GM21367 (cell line): ENCODE measurements at regions not wholly inside any gene's neighbourhood (a gene's known extent, or its start where the extent isn't known, plus 50 kb on each side); places are given as distances from the start of the nearest gene placed in this dataset.

Experiments used
- ATAC-seq: cut with Tn5 transposase; IDR thresholded peaks from one replicate; pipeline ENCODE4 v1.9.1; 2021; ENCODE audit not compliant: unreplicated experiment

- no peak for ATAC-seq
These were observed 157.6 kb downstream of the AACS start for GRCh38 chr12:125222876-125223275.

- ATAC-seq = no peak
These were observed 160.4 kb downstream of the AACS start for GRCh38 chr12:125225641-125226040.

- no peak for ATAC-seq
These were observed 163.5 kb downstream of the AACS start for GRCh38 chr12:125228519-125229260.

- ATAC-seq = no peak
These were observed 164.8 kb downstream of the AACS start for GRCh38 chr12:125229878-125230530.

GRCh38 chr12:125233319-125233718, 168.1 kb downstream of the AACS start:
- ATAC-seq = no peak

GRCh38 chr12:125239563-125239962, 174.3 kb downstream of the AACS start:
- no peak for ATAC-seq

GRCh38 chr12:125240717-125241116, 175.5 kb downstream of the AACS start:
- ATAC-seq = no peak

- ATAC-seq = no peak
These were observed 178.6 kb downstream of the AACS start for GRCh38 chr12:125243811-125244210.

GRCh38 chr12:125244338-125244737, 179.1 kb downstream of the AACS start:
- no peak for ATAC-seq

- no peak for ATAC-seq
These were observed 180.6 kb downstream of the AACS start for GRCh38 chr12:125245581-125246557.

GRCh38 chr12:125247477-125247876, 182.2 kb downstream of the AACS start:
- ATAC-seq = no peak

GRCh38 chr12:125249066-125249824, 184.0 kb downstream of the AACS start:
- ATAC-seq = no peak

GRCh38 chr12:125249932-125250331, 184.7 kb downstream of the AACS start:
- ATAC-seq = no peak

GRCh38 chr12:125254236-125254635, 189.0 kb downstream of the AACS start:
- no peak for ATAC-seq

- ATAC-seq = no peak
These were observed 189.6 kb downstream of the AACS start for GRCh38 chr12:125254856-125255255.

GRCh38 chr12:125255935-125256633, 190.8 kb downstream of the AACS start:
- ATAC-seq = no peak

- ATAC-seq = no peak
These were observed 191.3 kb downstream of the AACS start for GRCh38 chr12:125256634-125256936.

- no peak for ATAC-seq
These were observed 194.1 kb downstream of the AACS start for GRCh38 chr12:125259178-125259867.

- ATAC-seq = no peak
These were observed 197.6 kb downstream of the AACS start for GRCh38 chr12:125262851-125263250.

GRCh38 chr12:125263385-125263784, 198.2 kb downstream of the AACS start:
- ATAC-seq = no peak
